ENCODE measurements at regions not wholly inside any gene's neighbourhood (a gene's known extent, or its start where the extent isn't known, plus 50 kb on each side); places are given as distances from the start of the nearest gene placed in this dataset.

DNA sequence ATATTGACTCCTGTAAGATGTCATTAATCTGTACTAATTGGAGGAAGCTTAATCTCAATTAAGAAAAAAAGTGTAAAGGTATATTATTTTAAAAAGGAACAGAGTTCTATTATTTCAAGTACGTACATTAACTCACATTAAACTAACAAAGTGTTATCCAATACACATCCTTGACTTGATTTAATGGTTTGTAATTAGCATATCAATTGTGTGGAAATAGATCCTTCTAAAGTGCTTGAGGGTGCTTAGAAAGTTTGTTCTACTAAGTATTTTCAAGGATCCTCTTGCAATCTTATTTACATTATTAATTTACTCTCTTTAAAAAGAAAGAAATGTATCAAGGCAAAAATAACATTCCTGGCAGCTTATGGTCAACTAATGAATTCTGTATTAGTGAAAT is 720.3 kb downstream of the KCNJ3 start:
- H3K4me1 ChIP-seq (replicated peaks in 1 of 4; ENCODE audit: control insufficient read depth in 3 of 4, insufficient read depth in 4 of 4, low read length in 3 of 4), result peaks cover 0 to 6% (median 2%) of the 10 kb centered on the region in 4 experiments; a peak in 5 of 7 replicates
- no peak for TF ChIP-seq RAD21 (IDR thresholded peaks at IDR 0.05 in 1 of 2, conservative IDR thresholded peaks at IDR 0.05 in 1 of 2; ENCODE audit: low read depth in 2 of 2, low read length in 2 of 2)
- TF ChIP-seq KDM1A (IDR thresholded peaks at IDR 0.05; ENCODE audit: borderline replicate concordance, low read length), result no peak
- TF ChIP-seq, protein P1, sequence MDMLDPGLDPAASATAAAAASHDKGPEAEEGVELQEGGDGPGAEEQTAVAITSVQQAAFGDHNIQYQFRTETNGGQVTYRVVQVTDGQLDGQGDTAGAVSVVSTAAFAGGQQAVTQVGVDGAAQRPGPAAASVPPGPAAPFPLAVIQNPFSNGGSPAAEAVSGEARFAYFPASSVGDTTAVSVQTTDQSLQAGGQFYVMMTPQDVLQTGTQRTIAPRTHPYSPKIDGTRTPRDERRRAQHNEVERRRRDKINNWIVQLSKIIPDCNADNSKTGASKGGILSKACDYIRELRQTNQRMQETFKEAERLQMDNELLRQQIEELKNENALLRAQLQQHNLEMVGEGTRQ (IDR thresholded peaks at IDR 0.05; ENCODE audit: low read length), result no peak
- TF ChIP-seq POU5F1 (IDR thresholded peaks at IDR 0.05; ENCODE audit: low read depth, low read length), result 0 out of 2 replicates have a peak, but pooled peaks have one; percentile 21
- peak; percentile 82 for TF ChIP-seq NANOG (IDR thresholded peaks at IDR 0.05; ENCODE audit: insufficient read depth, low read depth, low read length, poor library complexity, severe bottlenecking)
- no peak overlapping the region for H2AK5ac ChIP-seq (ENCODE audit: low read depth, low read length)
- H2BK15ac ChIP-seq (ENCODE audit: low read length), result no peak overlapping the region
- no peaks in the 10 kb centered on the region for H3K79me2 ChIP-seq (ENCODE audit: control insufficient read depth in 1 of 2, insufficient read depth in 2 of 2, low read length in 2 of 2)
- H3K4me2 ChIP-seq (ENCODE audit: insufficient read depth in 1 of 2, low read depth in 2 of 2, low read length in 2 of 2), result no peak overlapping the region
- H2BK5ac ChIP-seq (ENCODE audit: low read depth, low read length), result no peak overlapping the region
- H3K9ac ChIP-seq (replicated peaks in 1 of 4; ENCODE audit: extremely low read depth in 1 of 4, low read depth in 3 of 4, low read length in 3 of 4), result no peak overlapping the region
- peaks cover 0 to 7% (median 3%) of the 10 kb centered on the region in 4 experiments; a peak in 1 of 7 replicates for H3K27me3 ChIP-seq (replicated peaks in 1 of 4; ENCODE audit: control insufficient read depth in 3 of 4, extremely low read depth in 1 of 4, insufficient read depth in 3 of 4, low read length in 3 of 4)
- no peak overlapping the region for H3K4ac ChIP-seq (replicated peaks; ENCODE audit: insufficient read length, low read depth, low read length)
- H3K18ac ChIP-seq (ENCODE audit: extremely low read depth, low read length), result no peak overlapping the region
- H3K14ac ChIP-seq (ENCODE audit: insufficient read length), result no peak overlapping the region
- H3K23me2 ChIP-seq (ENCODE audit: low read depth, low read length), result no peaks in the 10 kb centered on the region
- H3K9me3 ChIP-seq (ENCODE audit: insufficient read depth in 2 of 2, low read depth in 1 of 2, low read length in 1 of 2), result no peaks in the 10 kb centered on the region
- 26% methylated on average over 1 of the region's 1 CpG; no CpG with 5 or more reads in 1 of the 2 experiments for WGBS, 2 experiments (ENCODE audit: extremely low coverage in 1 of 2, insufficient coverage in 1 of 2, insufficient read length in 1 of 2, insufficient replicate concordance in 2 of 2, low coverage in 1 of 2, low lambda C conversion rate in 2 of 2, missing lambda C conversion rate in 1 of 2)
- H2BK120ac ChIP-seq (replicated peaks; ENCODE audit: low read depth, low read length), result no peak overlapping the region
- H4K8ac ChIP-seq (ENCODE audit: extremely low read depth, insufficient read depth, low read length), result no peak overlapping the region
- no peak overlapping the region for H2AFZ ChIP-seq (ENCODE audit: low read length)
- no peak overlapping the region for H2BK20ac ChIP-seq (ENCODE audit: low read length)
- no peak overlapping the region for H3K4me3 ChIP-seq (ENCODE audit: extremely low read depth in 1 of 4, insufficient read depth in 2 of 4, low read depth in 3 of 4, low read length in 4 of 4)
- no peak overlapping the region for H2BK12ac ChIP-seq (ENCODE audit: low read depth, low read length)
- ChIA-PET CTCF (ENCODE audit: partially characterized antibody) (no interaction called here), POLR2A (ENCODE audit: partially characterized antibody) (no interaction called here)
- no peak overlapping the region for H4K91ac ChIP-seq (replicated peaks; ENCODE audit: insufficient read length, low read length)
- H3K56ac ChIP-seq (replicated peaks; ENCODE audit: insufficient read length, low read depth, low read length), result no peak overlapping the region
- no peak overlapping the region for H3K27ac ChIP-seq (ENCODE audit: low read depth, low read length)
- DNase-seq (ENCODE audit: low read depth in 1 of 2, low spot score in 2 of 2), result no peak
- FAIRE-seq, result no peak
- no peak overlapping the region for H4K5ac ChIP-seq (ENCODE audit: insufficient read length, low read depth, low read length)
- no peaks in the 10 kb centered on the region for H4K20me1 ChIP-seq (replicated peaks in 1 of 2; ENCODE audit: control insufficient read depth in 1 of 2, insufficient read depth in 2 of 2, low read length in 2 of 2)
- no peak overlapping the region for H3K23ac ChIP-seq (ENCODE audit: insufficient read length)
- H3K36me3 ChIP-seq (ENCODE audit: control insufficient read depth in 2 of 4, insufficient read depth in 4 of 4, low read length in 3 of 4), result no peaks in the 10 kb centered on the region; a peak in 1 of 8 replicates
- H3K79me1 ChIP-seq (ENCODE audit: low read depth, low read length), result no peaks in the 10 kb centered on the region

Data from H1 (cell line).